HepG2 (cell line): ENCODE measurements at regions not wholly inside any gene's neighbourhood (a gene's known extent, or its start where the extent isn't known, plus 50 kb on each side); places are given as distances from the start of the nearest gene placed in this dataset.

Experiments used
- ATAC-seq: fragments of 200-7000 bp; cut with Tn5 transposase; 3 replicates; pipeline ENCODE4 v1.9.1; 2020; ENCODE audit warnings: mild to moderate bottlenecking, moderate library complexity
- BruUV-seq: library from RNA; stranded (reverse); fragments of 400-500 nt; replicated peaks from 2 replicates; lab custom pipeline; 2021; lab: Mats Ljungman, UMichigan
- CTCF ChIA-PET: fragments of 300-600 bp; formaldehyde crosslinking; extraction: SDS; loops from one replicate; lab custom pipeline; 2021; ENCODE audit warnings: low total read pairs, inconsistent platforms, low intra/inter-chr PET ratio; lab: Yijun Ruan, JAX
- POLR2A ChIA-PET: fragments of 350-600 bp; sonication (Branson Sonifier 250); formaldehyde crosslinking; loops from one replicate; lab custom pipeline; 2020; ENCODE audit warnings: antibody characterized with exemption, inconsistent platforms; lab: Yijun Ruan, JAX
- DNase-seq: peaks from one replicate; pipeline ENCODE4 v3.0.0-alpha.2; 2015; ENCODE audit warnings: low spot score
- FAIRE-seq: peaks from 3 replicates; lab custom pipeline; 2011; peaks lifted over from hg19 to GRCh38; lab: Jason Lieb, UNC
- H2AFZ ChIP-seq: one replicate; pipeline ENCODE4 v1.6.1; 2011; ENCODE audit warnings: low read length, inconsistent platforms
- H3K27ac ChIP-seq: fragments of 300-600 bp; 3 replicates; pipeline ENCODE4 v1.8.0; 2011; ENCODE audit warnings: mixed run types, mild to moderate bottlenecking, mixed read lengths, low read length, inconsistent platforms; ENCODE audit not compliant: insufficient read depth; ENCODE audit errors: extremely low read length
- H3K27me3 ChIP-seq, 2 experiments: fragments of 200-600 bp in 1 of 2; 2 replicates in 1 of 2; 3 replicates in 1 of 2; pipeline versions ENCODE4 v1.6.0 to v1.8.0; 2011; ENCODE audit warnings: low read length in 2 of 2, mild to moderate bottlenecking in 2 of 2, moderate library complexity in 2 of 2, inconsistent platforms in 1 of 2; ENCODE audit not compliant: insufficient read depth in 2 of 2, control insufficient read depth in 1 of 2
- H3K36me3 ChIP-seq, 2 experiments: fragments of 200-600 bp in 1 of 2; replicated peaks in 1 of 2; 2 replicates in 1 of 2; 3 replicates in 1 of 2; pipeline versions ENCODE4 v1.5.1 to v1.8.0; 2011; ENCODE audit warnings: low read length in 2 of 2, inconsistent platforms in 1 of 2; ENCODE audit not compliant: insufficient read depth in 2 of 2, control insufficient read depth in 1 of 2
- H3K4me1 ChIP-seq: 2 replicates; pipeline ENCODE4 v1.5.1; 2012; ENCODE audit warnings: low read length, inconsistent platforms; ENCODE audit not compliant: insufficient read depth
- H3K4me2 ChIP-seq: 2 replicates; pipeline ENCODE4 v1.6.0; 2011; ENCODE audit warnings: low read depth, low read length, inconsistent platforms
- H3K4me3 ChIP-seq, 3 experiments: fragments of 200-600 bp in 1 of 3; sonication (generic), shearing (Covaris generic) in 1 of 3; replicated peaks in 1 of 3; 2 replicates each; pipeline ENCODE4 v1.5.1; 2011 to 2016; ENCODE audit warnings: low read length in 3 of 3, inconsistent platforms in 2 of 3, low read depth in 2 of 3, mild to moderate bottlenecking in 2 of 3, control low read depth in 1 of 3, mixed read lengths in 1 of 3; ENCODE audit not compliant: insufficient read depth in 1 of 3
- H3K79me2 ChIP-seq: one replicate; pipeline ENCODE4 v1.6.1; 2011; ENCODE audit warnings: low read length, inconsistent platforms; ENCODE audit not compliant: insufficient read depth
- H3K9ac ChIP-seq: 2 replicates; pipeline ENCODE4 v1.6.0; 2011; ENCODE audit warnings: mild to moderate bottlenecking, low read depth, low read length, inconsistent platforms; ENCODE audit not compliant: insufficient read depth
- H3K9me3 ChIP-seq: 2 replicates; pipeline ENCODE4 v1.5.1; 2012; ENCODE audit warnings: mild to moderate bottlenecking, low read length
- H4K20me1 ChIP-seq: 2 replicates; pipeline ENCODE4 v1.6.0; 2011; ENCODE audit warnings: inconsistent platforms, mild to moderate bottlenecking, low read length, moderate library complexity; ENCODE audit not compliant: insufficient read depth
- HNF4A ChIP-seq: sonication (generic); formaldehyde crosslinking; IDR thresholded peaks from 2 replicates; pipeline ENCODE4 v1.4.0; 2020; ENCODE audit warnings: missing genetic modification reagents
- KDM3A ChIP-seq: IDR thresholded peaks from 2 replicates; pipeline ENCODE4 v1.6.1; 2018; ENCODE audit warnings: low read depth, missing compliant biosample characterization
- KLF13 ChIP-seq: sonication (generic); formaldehyde crosslinking; IDR thresholded peaks from 2 replicates; pipeline ENCODE4 v1.4.0; 2020; ENCODE audit warnings: mild to moderate bottlenecking, missing genetic modification reagents
- SNAPC4 ChIP-seq: sonication (generic); formaldehyde crosslinking; IDR thresholded peaks from 2 replicates; pipeline ENCODE4 v1.4.0; 2020; ENCODE audit warnings: mild to moderate bottlenecking, missing genetic modification reagents
- ZBTB39 ChIP-seq: sonication (generic); formaldehyde crosslinking; IDR thresholded peaks from 2 replicates; pipeline ENCODE4 v1.5.0; 2020; ENCODE audit warnings: missing genetic modification reagents
- ZIK1 ChIP-seq: sonication (generic); formaldehyde crosslinking; IDR thresholded peaks from 2 replicates; pipeline ENCODE4 v1.5.0; 2020; ENCODE audit warnings: mild to moderate bottlenecking, low read depth, missing genetic modification reagents, borderline replicate concordance
- ZNF33B ChIP-seq: sonication (generic); formaldehyde crosslinking; IDR thresholded peaks from 2 replicates; pipeline ENCODE4 v1.5.1; 2020; ENCODE audit warnings: mild to moderate bottlenecking, missing genetic modification reagents
- ZNF432 ChIP-seq: sonication (generic); formaldehyde crosslinking; IDR thresholded peaks from 2 replicates; pipeline ENCODE4 v1.5.0; 2020; ENCODE audit warnings: missing genetic modification reagents, mild to moderate bottlenecking, borderline replicate concordance
- ZNF609 ChIP-seq: sonication (generic); formaldehyde crosslinking; IDR thresholded peaks from 2 replicates; pipeline ENCODE4 v1.4.0; 2020; ENCODE audit warnings: mild to moderate bottlenecking, missing genetic modification reagents, borderline replicate concordance
- ZNF775 ChIP-seq: sonication (generic); formaldehyde crosslinking; IDR thresholded peaks from 2 replicates; pipeline ENCODE4 v1.4.0; 2020; ENCODE audit warnings: missing genetic modification reagents, mild to moderate bottlenecking, moderate library complexity, borderline replicate concordance
- WGBS: methylation state at CpG from one replicate; pipeline ENCODE4 v1.1.6; 2017; ENCODE audit warnings: low lambda C conversion rate; 5-methylcytosine and 5-hydroxymethylcytosine counted together
- in situ Hi-C: cut with HindIII; loops from 2 replicates; pipeline ENCODE4 v1.10.0; 2017; ENCODE audit warnings: low pct_unique_long_range_greater_than_20kb; ENCODE audit not compliant: extremely low pct_ligation_motif_present
- intact Hi-C: fragments of 100-400 bp; cut with micrococcal nuclease; formaldehyde crosslinking; loops from one replicate; pipeline ENCODE4 v1.10.0; 2022; ENCODE audit not compliant: unreplicated experiment

GRCh38 chr2:172323861-172324597 is 103.4 kb upstream of the ITGA6 start:
- H3K4me1 ChIP-seq: peaks cover under 1% of the 10 kb centered on the region; the same call in 1 of the 2 replicates
- H3K27ac ChIP-seq: no peak overlapping the region
- H4K20me1 ChIP-seq: no peaks in the 10 kb centered on the region
- POLR2A ChIA-PET: no interaction called here
- no peak overlapping the region for H3K4me3 ChIP-seq
- no peak overlapping the region for H3K4me2 ChIP-seq
- ATAC-seq: no peak
- H3K79me2 ChIP-seq: no peaks in the 10 kb centered on the region
- no peak overlapping the region for H3K9ac ChIP-seq
- BruUV-seq: no TSS peak
- H2AFZ ChIP-seq: no peak overlapping the region
- intact Hi-C loops: no loop called here
- H3K9me3 ChIP-seq: no peaks in the 10 kb centered on the region
- H3K36me3 ChIP-seq: no peaks in the 10 kb centered on the region
- peaks cover 0 to 4% of the 10 kb centered on the region in 2 experiments; a peak in 2 of 5 replicates for H3K27me3 ChIP-seq
- in situ Hi-C loops: no loop called here
- WGBS: 51% methylated on average over 10 of the region's 10 CpGs
- FAIRE-seq: no peak
- no peak for DNase-seq
- CTCF ChIA-PET: no interaction called here
- TF ChIP-seq ZNF33B (no peak), KDM3A (CRISPR knock-in tag) (no peak), SNAPC4 (CRISPR knock-in tag) (no peak), ZNF432 (CRISPR knock-in tag) (no peak), ZIK1 (CRISPR knock-in tag) (no peak), ZNF775 (CRISPR knock-in tag) (no peak), ZBTB39 (CRISPR knock-in tag) (no peak), ZNF609 (CRISPR knock-in tag) (no peak), KLF13 (CRISPR knock-in tag) (no peak), HNF4A (CRISPR knock-in tag) (no peak)
